HL-60 (cell line): ENCODE measurements at regions not wholly inside any gene's neighbourhood (a gene's known extent, or its start where the extent isn't known, plus 50 kb on each side); places are given as distances from the start of the nearest gene placed in this dataset.

Source experiments
- DNase-seq, 2 experiments: peaks; one replicate each; pipeline ENCODE4 v3.0.0-alpha.2; 2010 to 2020; ENCODE audit warnings: low read depth in 1 of 2, low spot score in 1 of 2
- H3K27ac ChIP-seq: fragments of 250-450 bp; sonication (Bioruptor Pico); replicated peaks from 2 replicates; pipeline ENCODE4 v1.5.1; 2020; ENCODE audit warnings: mild to moderate bottlenecking, moderate library complexity
- H3K27me3 ChIP-seq: fragments of 250-450 bp; sonication (Bioruptor Pico); 2 replicates; pipeline ENCODE4 v1.5.1; 2021; ENCODE audit warnings: mild to moderate bottlenecking, moderate library complexity; ENCODE audit not compliant: insufficient read depth, poor library complexity, severe bottlenecking
- H3K4me3 ChIP-seq: replicated peaks from 2 replicates; pipeline ENCODE4 v1.5.1; 2011; ENCODE audit warnings: mild to moderate bottlenecking, control low read depth, low read length; ENCODE audit not compliant: insufficient read depth
- GABPA ChIP-seq: IDR thresholded peaks from 2 replicates; pipeline ENCODE4 v1.6.1; 2012; ENCODE audit warnings: low read depth
- POLR2AphosphoS5 ChIP-seq: IDR thresholded peaks from 2 replicates; pipeline ENCODE4 v1.6.1; 2012; ENCODE audit warnings: low read depth
- SPI1 ChIP-seq: IDR thresholded peaks from 2 replicates; pipeline ENCODE4 v1.6.1; 2012; ENCODE audit warnings: low read depth, mild to moderate bottlenecking, borderline replicate concordance
- TF ChIP-seq, protein P1 (sequence below): IDR thresholded peaks from one replicate; pipeline ENCODE4 v1.5.1; 2011; ENCODE audit warnings: low read length, control low read depth, inconsistent platforms; ENCODE audit not compliant: insufficient read depth
- TF ChIP-seq, protein P2 (sequence below): IDR thresholded peaks from 2 replicates; pipeline ENCODE4 v1.6.1; 2012; ENCODE audit warnings: low read depth; ENCODE audit not compliant: insufficient replicate concordance

- no peak for TF ChIP-seq SPI1
- TF ChIP-seq GABPA = no peak
- no peak for TF ChIP-seq POLR2AphosphoS5
- TF ChIP-seq, protein P1, sequence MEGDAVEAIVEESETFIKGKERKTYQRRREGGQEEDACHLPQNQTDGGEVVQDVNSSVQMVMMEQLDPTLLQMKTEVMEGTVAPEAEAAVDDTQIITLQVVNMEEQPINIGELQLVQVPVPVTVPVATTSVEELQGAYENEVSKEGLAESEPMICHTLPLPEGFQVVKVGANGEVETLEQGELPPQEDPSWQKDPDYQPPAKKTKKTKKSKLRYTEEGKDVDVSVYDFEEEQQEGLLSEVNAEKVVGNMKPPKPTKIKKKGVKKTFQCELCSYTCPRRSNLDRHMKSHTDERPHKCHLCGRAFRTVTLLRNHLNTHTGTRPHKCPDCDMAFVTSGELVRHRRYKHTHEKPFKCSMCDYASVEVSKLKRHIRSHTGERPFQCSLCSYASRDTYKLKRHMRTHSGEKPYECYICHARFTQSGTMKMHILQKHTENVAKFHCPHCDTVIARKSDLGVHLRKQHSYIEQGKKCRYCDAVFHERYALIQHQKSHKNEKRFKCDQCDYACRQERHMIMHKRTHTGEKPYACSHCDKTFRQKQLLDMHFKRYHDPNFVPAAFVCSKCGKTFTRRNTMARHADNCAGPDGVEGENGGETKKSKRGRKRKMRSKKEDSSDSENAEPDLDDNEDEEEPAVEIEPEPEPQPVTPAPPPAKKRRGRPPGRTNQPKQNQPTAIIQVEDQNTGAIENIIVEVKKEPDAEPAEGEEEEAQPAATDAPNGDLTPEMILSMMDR = no peak
- TF ChIP-seq, protein P2, sequence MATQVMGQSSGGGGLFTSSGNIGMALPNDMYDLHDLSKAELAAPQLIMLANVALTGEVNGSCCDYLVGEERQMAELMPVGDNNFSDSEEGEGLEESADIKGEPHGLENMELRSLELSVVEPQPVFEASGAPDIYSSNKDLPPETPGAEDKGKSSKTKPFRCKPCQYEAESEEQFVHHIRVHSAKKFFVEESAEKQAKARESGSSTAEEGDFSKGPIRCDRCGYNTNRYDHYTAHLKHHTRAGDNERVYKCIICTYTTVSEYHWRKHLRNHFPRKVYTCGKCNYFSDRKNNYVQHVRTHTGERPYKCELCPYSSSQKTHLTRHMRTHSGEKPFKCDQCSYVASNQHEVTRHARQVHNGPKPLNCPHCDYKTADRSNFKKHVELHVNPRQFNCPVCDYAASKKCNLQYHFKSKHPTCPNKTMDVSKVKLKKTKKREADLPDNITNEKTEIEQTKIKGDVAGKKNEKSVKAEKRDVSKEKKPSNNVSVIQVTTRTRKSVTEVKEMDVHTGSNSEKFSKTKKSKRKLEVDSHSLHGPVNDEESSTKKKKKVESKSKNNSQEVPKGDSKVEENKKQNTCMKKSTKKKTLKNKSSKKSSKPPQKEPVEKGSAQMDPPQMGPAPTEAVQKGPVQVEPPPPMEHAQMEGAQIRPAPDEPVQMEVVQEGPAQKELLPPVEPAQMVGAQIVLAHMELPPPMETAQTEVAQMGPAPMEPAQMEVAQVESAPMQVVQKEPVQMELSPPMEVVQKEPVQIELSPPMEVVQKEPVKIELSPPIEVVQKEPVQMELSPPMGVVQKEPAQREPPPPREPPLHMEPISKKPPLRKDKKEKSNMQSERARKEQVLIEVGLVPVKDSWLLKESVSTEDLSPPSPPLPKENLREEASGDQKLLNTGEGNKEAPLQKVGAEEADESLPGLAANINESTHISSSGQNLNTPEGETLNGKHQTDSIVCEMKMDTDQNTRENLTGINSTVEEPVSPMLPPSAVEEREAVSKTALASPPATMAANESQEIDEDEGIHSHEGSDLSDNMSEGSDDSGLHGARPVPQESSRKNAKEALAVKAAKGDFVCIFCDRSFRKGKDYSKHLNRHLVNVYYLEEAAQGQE = no peak
- no peak overlapping the region for H3K27ac ChIP-seq
- DNase-seq = no peak
- no peaks in the 10 kb centered on the region for H3K27me3 ChIP-seq
- no peak overlapping the region for H3K4me3 ChIP-seq
Observed at GRCh38 chr10:62514079-62514693, 140.0 kb downstream of the ZNF365 start.

GRCh38 chr10:62517252-62517651 is 143.1 kb downstream of the ZNF365 start:
- TF ChIP-seq GABPA (no peak), SPI1 (no peak), POLR2AphosphoS5 (no peak)
- TF ChIP-seq, protein P2 = no peak
- TF ChIP-seq, protein P1 = no peak
- Histone ChIP-seq H3K27me3 (no peaks in the 10 kb centered on the region), H3K27ac (no peak overlapping the region), H3K4me3 (no peak overlapping the region)
- no peak for DNase-seq

DNA sequence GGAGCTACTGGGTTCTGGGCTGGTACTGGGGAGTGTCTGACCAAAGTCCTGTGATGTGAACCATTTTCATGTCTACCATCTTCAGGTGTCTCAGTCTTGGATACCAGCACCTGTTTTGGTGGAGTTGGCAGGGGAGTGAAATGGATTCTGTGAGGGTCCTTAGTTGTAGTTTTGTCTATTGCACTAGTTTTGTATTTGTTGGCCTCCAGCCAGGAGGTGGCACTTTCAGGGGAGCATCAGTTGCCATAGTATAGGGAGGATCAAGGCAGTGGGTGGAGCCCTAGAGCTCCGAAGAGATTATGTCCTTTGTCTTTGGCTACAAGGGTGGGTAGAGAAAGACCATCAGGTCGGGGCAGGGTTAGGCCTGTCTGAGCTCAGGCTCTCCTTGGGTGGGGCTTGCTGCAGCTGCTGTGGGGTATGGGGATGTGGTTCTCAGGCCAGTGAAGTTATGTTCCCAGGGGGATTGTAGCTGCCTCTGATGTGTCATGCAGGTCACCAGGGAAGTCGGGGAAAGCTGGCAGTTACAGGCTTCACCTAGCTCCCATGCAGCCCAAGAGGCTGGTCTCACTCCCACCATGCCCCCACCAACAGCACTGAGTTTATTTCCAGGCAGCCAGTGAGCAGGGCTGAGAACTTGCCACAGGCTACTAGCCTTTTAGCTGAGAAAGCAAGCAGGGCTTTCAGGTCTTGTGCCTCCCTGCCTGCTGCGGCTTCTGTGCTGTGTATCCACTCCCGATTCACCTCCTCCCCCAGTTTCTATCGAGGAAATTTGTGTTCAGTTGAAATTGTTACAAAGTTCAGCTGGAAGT is 153.1 kb downstream of the ZNF365 start:
- TF ChIP-seq POLR2AphosphoS5 = no peak
- TF ChIP-seq GABPA = no peak
- TF ChIP-seq, protein P1 = no peak
- TF ChIP-seq, protein P2 = no peak
- TF ChIP-seq SPI1 = no peak
- Histone ChIP-seq H3K4me3 (no peak overlapping the region), H3K27me3 (no peaks in the 10 kb centered on the region), H3K27ac (no peak overlapping the region)
- DNase-seq = no peak
